Kidney epithelial cell (primary cell): ENCODE measurements at regions not wholly inside any gene's neighbourhood (a gene's known extent, or its start where the extent isn't known, plus 50 kb on each side); places are given as distances from the start of the nearest gene placed in this dataset.

Source experiments
- DNase-seq: peaks from one replicate; pipeline ENCODE4 v3.0.0-alpha.2; 2010; ENCODE audit warnings: low read depth
- H3K27me3 ChIP-seq: 2 replicates; pipeline ENCODE4 v1.6.0; 2011; ENCODE audit warnings: low read length; ENCODE audit not compliant: control insufficient read depth, insufficient read depth
- H3K36me3 ChIP-seq: 2 replicates; pipeline ENCODE4 v1.5.1; 2011; ENCODE audit warnings: low read length; ENCODE audit not compliant: control insufficient read depth, insufficient read depth
- H3K4me3 ChIP-seq: 2 replicates; pipeline ENCODE4 v1.5.1; 2011; ENCODE audit warnings: low read depth, mild to moderate bottlenecking, control low read depth, low read length
- CTCF ChIP-seq: IDR thresholded peaks from 2 replicates; pipeline ENCODE4 v1.5.1; 2011; ENCODE audit warnings: mild to moderate bottlenecking, moderate library complexity, low read length, control low read depth, inconsistent platforms; ENCODE audit not compliant: insufficient read depth, poor library complexity, severe bottlenecking

- Histone ChIP-seq H3K36me3 (no peaks in the 10 kb centered on the region), H3K27me3 (no peaks in the 10 kb centered on the region), H3K4me3 (no peak overlapping the region)
- TF ChIP-seq CTCF, result no peak
- no peak for DNase-seq
Observed at GRCh38 chr2:145927131-145927950, 1407.4 kb upstream of the ZEB2 start.

- TF ChIP-seq CTCF, result no peak
- H3K36me3 ChIP-seq, result no peaks in the 10 kb centered on the region
Observed at GRCh38 chr2:145925591-145925990, 1405.7 kb upstream of the ZEB2 start.

GRCh38 chr2:145919477-145919876 lies 1399.6 kb upstream of the ZEB2 start:
- H3K36me3 ChIP-seq, result no peaks in the 10 kb centered on the region
- H3K27me3 ChIP-seq, result no peaks in the 10 kb centered on the region
- no peak overlapping the region for H3K4me3 ChIP-seq
- no peak for TF ChIP-seq CTCF
- DNase-seq, result no peak

More at GRCh38 chr2:145925591-145925990, 1405.7 kb upstream of the ZEB2 start:
- DNase-seq, result no peak
- Histone ChIP-seq H3K4me3 (no peak overlapping the region), H3K27me3 (no peaks in the 10 kb centered on the region)

GRCh38 chr2:145918951-145919350 lies 1399.0 kb upstream of the ZEB2 start:
- H3K27me3 ChIP-seq, result no peaks in the 10 kb centered on the region
- H3K36me3 ChIP-seq, result no peaks in the 10 kb centered on the region
- no peak overlapping the region for H3K4me3 ChIP-seq
- no peak for TF ChIP-seq CTCF
- DNase-seq, result no peak

GRCh38 chr2:145916799-145917198 lies 1396.9 kb upstream of the ZEB2 start:
- Histone ChIP-seq H3K27me3 (no peaks in the 10 kb centered on the region), H3K4me3 (no peak overlapping the region), H3K36me3 (no peaks in the 10 kb centered on the region)
- DNase-seq, result no peak
- TF ChIP-seq CTCF, result no peak

- Histone ChIP-seq H3K27me3 (no peaks in the 10 kb centered on the region), H3K4me3 (no peak overlapping the region), H3K36me3 (no peaks in the 10 kb centered on the region)
- no peak for DNase-seq
- TF ChIP-seq CTCF, result no peak
Observed at GRCh38 chr2:145914716-145915115, 1394.8 kb upstream of the ZEB2 start.
